HG02642 (cell line): ENCODE measurements at regions not wholly inside any gene's neighbourhood (a gene's known extent, or its start where the extent isn't known, plus 50 kb on each side); places are given as distances from the start of the nearest gene placed in this dataset.

Experiments used
- ATAC-seq: cut with Tn5 transposase; IDR thresholded peaks from one replicate; pipeline ENCODE4 v1.9.1; 2021; ENCODE audit warnings: mild to moderate bottlenecking; ENCODE audit not compliant: unreplicated experiment, poor library complexity

GRCh38 chr6:108774555-108774954 is 73.7 kb upstream of the ARMC2 start:
- no peak for ATAC-seq

DNA sequence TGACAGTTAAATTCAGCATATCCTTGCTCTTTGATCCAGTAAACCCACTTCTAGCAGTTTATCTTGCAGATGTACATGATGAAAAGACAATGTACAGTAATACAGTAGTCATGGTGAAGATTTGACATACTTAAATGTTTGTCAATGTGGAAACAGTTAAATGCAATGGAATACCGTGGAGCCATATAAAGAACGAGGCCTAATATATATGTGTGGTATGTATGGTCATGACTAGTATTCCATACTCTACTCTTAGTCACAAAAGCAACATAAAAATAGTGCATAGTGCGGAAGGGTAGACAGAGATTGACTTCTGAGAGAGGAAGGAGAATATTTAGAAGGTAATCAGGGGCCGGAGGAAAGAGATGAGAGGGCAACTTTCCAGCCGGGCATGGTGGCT is 70.7 kb upstream of the ARMC2 start:
- no peak for ATAC-seq

GRCh38 chr6:108778421-108779186 is 69.6 kb upstream of the ARMC2 start:
- ATAC-seq, result no peak

DNA sequence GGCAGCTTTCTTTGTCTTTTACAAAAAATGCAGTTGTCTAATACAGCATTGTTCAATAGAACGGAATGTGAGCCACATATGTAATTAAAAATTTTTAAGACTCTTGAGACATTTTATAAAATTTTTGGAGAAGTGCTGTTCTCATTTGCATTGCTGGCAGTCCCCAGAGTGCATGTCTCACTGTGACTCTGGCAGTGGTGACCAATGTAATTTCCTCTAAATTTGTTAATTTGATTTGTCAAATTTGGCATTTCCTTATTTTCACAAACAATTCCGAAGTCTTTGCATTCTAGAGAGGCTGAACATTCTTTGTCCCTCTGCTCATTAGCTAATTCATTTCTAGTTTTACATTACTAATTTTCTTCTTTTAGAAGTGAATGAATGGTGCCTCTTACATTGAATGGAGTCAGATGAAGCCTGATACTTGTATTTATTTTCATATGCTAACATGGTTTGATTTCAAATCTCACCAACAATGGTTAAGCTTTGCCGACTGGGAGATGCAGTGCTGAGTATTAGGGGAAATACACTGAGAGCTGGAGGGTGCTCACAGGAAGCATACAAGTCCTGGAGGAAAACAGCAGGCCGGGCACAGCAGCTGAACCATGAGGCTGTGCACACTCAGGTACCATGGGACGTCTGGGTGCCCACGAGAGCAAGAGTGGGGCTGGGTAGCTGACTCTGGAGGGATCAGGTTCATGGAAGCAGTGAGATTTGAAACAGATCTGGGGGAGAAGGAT is 68.5 kb upstream of the ARMC2 start:
- no peak for ATAC-seq

- no peak for ATAC-seq
These were observed 67.4 kb upstream of the ARMC2 start for GRCh38 chr6:108780784-108781183.

GRCh38 chr6:108781419-108782100 is 66.7 kb upstream of the ARMC2 start:
- ATAC-seq, result no peak

DNA sequence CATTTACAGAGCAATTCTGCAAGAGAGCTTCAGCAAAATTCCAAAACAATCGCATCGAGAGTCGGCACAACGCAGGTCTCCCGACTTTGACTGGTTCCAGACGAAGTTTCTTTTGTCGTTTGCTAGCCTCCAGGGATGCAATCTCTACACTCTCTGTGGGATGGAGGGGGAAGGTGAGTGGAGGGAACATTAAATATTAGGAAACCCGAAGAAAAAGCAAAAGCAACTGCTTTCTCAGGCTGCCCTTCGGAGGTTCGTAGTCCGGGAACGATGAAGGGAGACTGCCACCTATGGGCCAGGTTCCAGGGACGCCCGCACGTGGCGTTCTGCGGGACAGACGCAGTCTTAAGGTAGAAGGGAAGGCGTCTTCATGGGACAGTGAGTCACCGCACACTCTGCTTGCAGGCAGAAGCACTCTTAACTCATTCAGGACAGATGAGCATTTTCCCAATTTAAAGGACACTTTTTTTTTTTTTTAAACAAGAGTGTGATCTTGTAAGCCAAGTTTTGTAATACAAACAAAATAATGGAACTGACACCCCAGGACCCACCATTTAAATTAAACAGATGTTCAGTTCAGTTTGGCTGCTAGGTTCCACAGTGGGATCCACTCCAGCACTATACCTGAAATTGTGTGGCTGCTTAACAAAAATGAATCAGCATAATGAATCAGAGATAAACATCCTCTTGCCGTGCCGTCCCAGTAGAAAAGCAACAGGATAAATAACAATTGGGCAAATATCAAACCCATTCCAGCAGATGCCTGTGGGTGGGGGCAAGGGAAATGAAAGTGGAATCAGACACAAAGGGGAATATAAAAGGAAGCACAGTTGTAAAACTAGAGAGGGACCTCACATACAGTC is 65.8 kb upstream of the ARMC2 start:
- peak; percentile 68 for ATAC-seq

DNA sequence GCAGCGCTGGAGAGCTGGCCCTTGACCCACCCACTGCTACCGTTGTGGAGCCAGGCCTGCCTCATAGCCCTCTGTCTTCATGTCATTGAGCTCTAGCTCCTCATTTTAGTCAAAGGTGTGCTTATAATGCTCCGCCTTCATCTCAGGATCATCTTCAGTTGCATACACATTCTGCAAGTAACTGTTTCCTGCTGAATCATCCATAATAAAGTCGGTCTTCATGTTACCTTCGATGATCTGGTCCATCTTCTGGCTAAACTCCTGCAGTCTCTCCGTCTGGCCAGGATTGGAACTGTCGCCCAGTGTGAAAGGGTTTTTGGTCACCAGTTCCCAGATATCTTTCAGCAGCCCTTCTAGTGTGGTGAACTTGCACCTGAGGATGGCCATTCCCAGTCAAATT is 62.6 kb upstream of the ARMC2 start:
- no peak for ATAC-seq

DNA sequence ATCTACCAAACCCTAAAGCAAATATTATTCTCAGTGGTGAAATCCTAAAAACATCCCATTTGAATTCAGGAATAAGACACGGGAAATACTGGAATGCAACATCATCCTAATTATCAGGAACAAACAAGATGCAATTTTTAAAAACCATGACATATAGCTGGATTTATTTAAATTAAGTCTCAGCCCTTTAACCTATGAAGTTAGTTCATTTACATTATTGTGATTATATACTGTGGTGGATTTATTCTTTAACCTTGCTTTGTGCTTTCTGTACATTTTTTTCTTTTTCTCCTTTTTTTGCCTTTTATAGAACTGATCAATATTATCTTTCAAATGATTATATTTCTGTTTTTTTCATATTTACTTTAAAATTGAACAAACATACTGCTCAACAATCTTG is 59.8 kb upstream of the ARMC2 start:
- ATAC-seq, result no peak

- ATAC-seq, result no peak
These were observed 58.7 kb upstream of the ARMC2 start for GRCh38 chr6:108789475-108789874.

DNA sequence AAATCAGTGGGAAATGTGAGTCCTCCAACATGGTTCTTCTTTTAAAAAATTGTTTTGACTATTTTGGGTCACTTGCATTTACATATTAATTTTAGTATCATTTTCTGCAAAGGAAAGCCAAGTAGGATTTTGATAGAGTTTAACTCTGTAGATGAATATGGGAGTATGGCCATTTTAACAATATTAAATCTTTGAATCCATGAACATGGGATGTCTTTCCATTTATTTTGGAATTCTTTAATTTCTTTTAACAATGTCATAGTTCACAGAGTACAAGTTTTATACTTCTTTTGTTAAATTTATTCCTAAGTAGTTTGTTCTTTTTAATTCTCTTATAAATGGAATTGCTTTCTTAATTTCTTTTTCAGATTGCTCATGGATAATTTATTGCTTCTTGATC is 56.5 kb upstream of the ARMC2 start:
- no peak for ATAC-seq

GRCh38 chr6:108793516-108794251 is 54.5 kb upstream of the ARMC2 start:
- ATAC-seq, result no peak

DNA sequence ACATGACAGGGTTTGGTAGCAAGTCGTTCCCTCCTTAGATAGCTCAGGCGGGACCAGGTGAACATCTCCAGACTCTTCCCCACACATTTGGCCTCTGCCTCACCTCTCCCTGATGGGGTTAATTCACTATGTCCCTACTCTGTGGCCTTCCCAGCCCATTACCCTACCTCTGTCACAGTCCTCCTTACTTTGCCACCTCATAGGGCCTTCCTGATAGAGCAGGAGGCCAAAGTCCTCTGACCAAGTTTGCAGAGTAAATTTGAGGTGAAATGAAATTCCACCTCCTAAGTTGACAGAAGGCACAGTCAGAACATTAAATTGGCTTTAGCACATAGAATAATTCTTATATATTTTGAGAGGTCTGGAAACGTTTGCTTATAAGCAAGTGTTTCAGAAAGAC is 53.1 kb upstream of the ARMC2 start:
- ATAC-seq, result no peak

DNA sequence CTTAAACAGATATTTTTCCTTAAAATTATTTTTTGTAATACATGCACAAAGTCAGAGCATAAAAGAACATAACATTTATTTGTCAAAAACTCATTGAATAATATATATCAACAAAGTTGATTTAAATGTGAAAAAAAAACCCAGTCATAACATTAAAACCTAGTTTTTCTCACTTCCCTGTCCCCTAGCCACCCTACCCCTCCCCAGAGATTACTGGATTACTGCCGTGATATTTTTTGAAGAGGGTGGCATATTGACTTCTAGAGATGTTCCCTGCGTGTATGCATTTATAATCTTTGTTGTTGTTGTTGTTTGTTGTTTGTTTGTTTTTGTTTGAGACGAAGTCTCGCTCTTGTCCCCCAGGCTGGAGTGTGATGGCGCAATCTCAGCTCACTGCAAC is 52.4 kb upstream of the ARMC2 start:
- no peak for ATAC-seq

GRCh38 chr6:108796875-108797274 is 51.3 kb upstream of the ARMC2 start:
- ATAC-seq, result no peak

GRCh38 chr6:108797951-108798669 is 50.1 kb upstream of the ARMC2 start:
- ATAC-seq, result no peak
